ENCODE measurements at regions not wholly inside any gene's neighbourhood (a gene's known extent, or its start where the extent isn't known, plus 50 kb on each side); places are given as distances from the start of the nearest gene placed in this dataset.
"Not testable (repeated sequence)": the region's sequence is repeated elsewhere in the genome, so short reads cannot be mapped to it uniquely, and the experiment has no call there.

DNA sequence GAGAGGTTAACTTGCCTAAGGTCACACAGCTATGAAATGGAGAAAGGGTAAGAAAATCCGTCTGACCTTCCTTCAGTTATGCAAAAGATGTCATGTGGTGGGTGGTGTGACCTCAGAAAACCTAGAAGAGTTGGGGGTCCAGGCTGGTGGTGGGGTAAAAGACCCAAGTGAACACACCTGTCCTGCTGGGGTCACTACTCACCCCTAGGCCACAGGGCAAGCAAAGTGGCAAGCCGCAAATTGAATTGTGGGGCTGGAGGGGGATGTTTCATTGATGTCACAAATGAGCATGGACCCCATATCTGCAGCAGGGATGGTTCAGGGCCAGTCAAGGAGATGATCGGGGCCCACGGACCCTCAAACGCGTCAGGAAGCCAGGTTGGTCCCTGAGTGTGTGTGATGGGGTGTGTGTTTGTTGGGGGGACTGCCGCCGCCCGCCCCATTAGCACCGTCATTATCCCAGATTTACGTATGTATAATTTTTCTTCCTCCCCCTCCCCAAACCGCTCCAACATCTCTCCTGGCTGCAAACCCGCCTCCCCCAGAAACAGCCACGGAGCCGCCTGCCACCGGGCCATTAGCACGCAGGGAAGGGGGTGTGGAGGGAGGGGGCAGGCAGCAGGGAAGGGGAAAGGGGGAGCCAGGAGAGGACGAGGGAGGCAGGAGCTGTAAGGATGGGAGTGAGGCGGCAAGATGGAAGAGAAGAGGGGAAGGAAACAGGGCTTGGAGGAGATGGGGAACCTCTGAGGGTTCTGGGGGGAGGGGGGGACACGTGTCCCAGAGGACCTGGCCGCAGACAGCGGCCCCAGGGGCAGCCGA is 157.4 kb downstream of the CRLF3 start:
- TF ChIP-seq, protein P1, sequence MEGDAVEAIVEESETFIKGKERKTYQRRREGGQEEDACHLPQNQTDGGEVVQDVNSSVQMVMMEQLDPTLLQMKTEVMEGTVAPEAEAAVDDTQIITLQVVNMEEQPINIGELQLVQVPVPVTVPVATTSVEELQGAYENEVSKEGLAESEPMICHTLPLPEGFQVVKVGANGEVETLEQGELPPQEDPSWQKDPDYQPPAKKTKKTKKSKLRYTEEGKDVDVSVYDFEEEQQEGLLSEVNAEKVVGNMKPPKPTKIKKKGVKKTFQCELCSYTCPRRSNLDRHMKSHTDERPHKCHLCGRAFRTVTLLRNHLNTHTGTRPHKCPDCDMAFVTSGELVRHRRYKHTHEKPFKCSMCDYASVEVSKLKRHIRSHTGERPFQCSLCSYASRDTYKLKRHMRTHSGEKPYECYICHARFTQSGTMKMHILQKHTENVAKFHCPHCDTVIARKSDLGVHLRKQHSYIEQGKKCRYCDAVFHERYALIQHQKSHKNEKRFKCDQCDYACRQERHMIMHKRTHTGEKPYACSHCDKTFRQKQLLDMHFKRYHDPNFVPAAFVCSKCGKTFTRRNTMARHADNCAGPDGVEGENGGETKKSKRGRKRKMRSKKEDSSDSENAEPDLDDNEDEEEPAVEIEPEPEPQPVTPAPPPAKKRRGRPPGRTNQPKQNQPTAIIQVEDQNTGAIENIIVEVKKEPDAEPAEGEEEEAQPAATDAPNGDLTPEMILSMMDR (IDR thresholded peaks at IDR 0.05): not testable (repeated sequence)
- TF ChIP-seq POLR2AphosphoS5 (IDR thresholded peaks at IDR 0.05; ENCODE audit: low read depth, low read length): not testable (repeated sequence)
